22Rv1 (cell line): ENCODE measurements at regions not wholly inside any gene's neighbourhood (a gene's known extent, or its start where the extent isn't known, plus 50 kb on each side); places are given as distances from the start of the nearest gene placed in this dataset.

ENCODE experiments used
- ZFX ChIP-seq: fragments of 450-650 bp; IDR thresholded peaks from 2 replicates; pipeline ENCODE4 v1.6.1; 2017; ENCODE audit warnings: antibody characterized with exemption, borderline replicate concordance
- TF ChIP-seq, protein P1 (sequence below): fragments of 450-650 bp; IDR thresholded peaks from 2 replicates; pipeline ENCODE4 v1.5.1; 2017; ENCODE audit warnings: mild to moderate bottlenecking

DNA sequence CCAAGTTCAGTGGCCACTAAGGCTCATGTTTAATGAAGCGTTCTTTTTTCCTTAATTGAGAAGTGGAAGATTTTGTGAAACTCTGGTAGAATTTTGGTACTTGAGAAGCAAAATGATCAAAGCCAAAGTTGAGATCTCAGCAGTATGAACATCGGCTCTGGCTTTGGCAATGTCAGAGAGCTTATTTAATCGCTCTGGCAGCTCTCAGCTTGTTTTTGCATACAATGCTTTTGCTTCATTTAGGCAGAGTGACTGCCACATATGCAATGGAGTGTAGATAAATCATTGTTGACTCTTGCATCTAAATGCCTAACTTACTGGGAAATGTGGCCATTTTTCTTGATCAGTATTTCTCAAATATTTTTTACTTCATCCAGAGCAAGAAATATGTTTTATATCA lies 135.7 kb downstream of the AASDH start:
- TF ChIP-seq, protein P1, sequence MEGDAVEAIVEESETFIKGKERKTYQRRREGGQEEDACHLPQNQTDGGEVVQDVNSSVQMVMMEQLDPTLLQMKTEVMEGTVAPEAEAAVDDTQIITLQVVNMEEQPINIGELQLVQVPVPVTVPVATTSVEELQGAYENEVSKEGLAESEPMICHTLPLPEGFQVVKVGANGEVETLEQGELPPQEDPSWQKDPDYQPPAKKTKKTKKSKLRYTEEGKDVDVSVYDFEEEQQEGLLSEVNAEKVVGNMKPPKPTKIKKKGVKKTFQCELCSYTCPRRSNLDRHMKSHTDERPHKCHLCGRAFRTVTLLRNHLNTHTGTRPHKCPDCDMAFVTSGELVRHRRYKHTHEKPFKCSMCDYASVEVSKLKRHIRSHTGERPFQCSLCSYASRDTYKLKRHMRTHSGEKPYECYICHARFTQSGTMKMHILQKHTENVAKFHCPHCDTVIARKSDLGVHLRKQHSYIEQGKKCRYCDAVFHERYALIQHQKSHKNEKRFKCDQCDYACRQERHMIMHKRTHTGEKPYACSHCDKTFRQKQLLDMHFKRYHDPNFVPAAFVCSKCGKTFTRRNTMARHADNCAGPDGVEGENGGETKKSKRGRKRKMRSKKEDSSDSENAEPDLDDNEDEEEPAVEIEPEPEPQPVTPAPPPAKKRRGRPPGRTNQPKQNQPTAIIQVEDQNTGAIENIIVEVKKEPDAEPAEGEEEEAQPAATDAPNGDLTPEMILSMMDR = no peak
- TF ChIP-seq ZFX = no peak
